ENCODE measurements at regions not wholly inside any gene's neighbourhood (a gene's known extent, or its start where the extent isn't known, plus 50 kb on each side); places are given as distances from the start of the nearest gene placed in this dataset.

- intact Hi-C loops (cut with DNase I): no loop called here
- no peak for TF ChIP-seq CTCF (IDR thresholded peaks at IDR 0.05)
- TF ChIP-seq EP300 (IDR thresholded peaks at IDR 0.05): no peak
- TF ChIP-seq POLR2A (IDR thresholded peaks at IDR 0.05; ENCODE audit: low read depth): no peak
- no peak for TF ChIP-seq POLR2AphosphoS5 (IDR thresholded peaks at IDR 0.05)
- Histone ChIP-seq H3K27me3 (peaks cover 0 to 45% (median 1%) of the 10 kb centered on the region in 4 donors), H3K4me3 (no peak overlapping the region), H3K4me1 (no peaks in the 10 kb centered on the region), H3K9me3 (no peaks in the 10 kb centered on the region), H3K27ac (replicated peaks in 1 of 4) (no peak overlapping the region), H3K36me3 (no peaks in the 10 kb centered on the region)
- WGBS: 59% methylated on average over 11 of the region's 11 CpGs
- DNase-seq (ENCODE audit: extremely low spot score): no peak
These were observed 206.5 kb upstream of the AJAP1 start for GRCh38 chr1:4447778-4448420.

GRCh38 chr1:4449972-4450371 is 204.4 kb upstream of the AJAP1 start:
- 78% methylated on average over 5 of the region's 5 CpGs for WGBS
- H3K4me1 ChIP-seq: no peaks in the 10 kb centered on the region
- peaks cover 0 to 33% (median 1%) of the 10 kb centered on the region in 4 donors for H3K27me3 ChIP-seq
- intact Hi-C loops (cut with DNase I): no loop called here
- DNase-seq (ENCODE audit: extremely low spot score): no peak
- no peak for TF ChIP-seq POLR2A (IDR thresholded peaks at IDR 0.05; ENCODE audit: low read depth)
- no peak for TF ChIP-seq EP300 (IDR thresholded peaks at IDR 0.05)
- TF ChIP-seq POLR2AphosphoS5 (IDR thresholded peaks at IDR 0.05): no peak
- TF ChIP-seq CTCF (IDR thresholded peaks at IDR 0.05): no peak
- no peak overlapping the region for H3K4me3 ChIP-seq
- no peaks in the 10 kb centered on the region for H3K9me3 ChIP-seq
- no peaks in the 10 kb centered on the region for H3K36me3 ChIP-seq
- H3K27ac ChIP-seq (replicated peaks in 1 of 4): no peak overlapping the region

- DNase-seq (ENCODE audit: extremely low spot score): no peak
- WGBS: 34% methylated on average over 1 of the region's 1 CpG
- intact Hi-C loops (cut with DNase I): no loop called here
- TF ChIP-seq POLR2AphosphoS5 (IDR thresholded peaks at IDR 0.05) (no peak), CTCF (IDR thresholded peaks at IDR 0.05) (no peak), EP300 (IDR thresholded peaks at IDR 0.05) (no peak), POLR2A (IDR thresholded peaks at IDR 0.05; ENCODE audit: low read depth) (no peak)
- no peaks in the 10 kb centered on the region for H3K4me1 ChIP-seq
- no peaks in the 10 kb centered on the region for H3K9me3 ChIP-seq
- no peaks in the 10 kb centered on the region for H3K36me3 ChIP-seq
- no peak overlapping the region for H3K4me3 ChIP-seq
- H3K27ac ChIP-seq (replicated peaks in 1 of 4): no peak overlapping the region
- H3K27me3 ChIP-seq: peaks cover 0 to 29% (median under 1%) of the 10 kb centered on the region in 4 donors
These were observed 201.7 kb upstream of the AJAP1 start for GRCh38 chr1:4452701-4453100.

- Histone ChIP-seq H3K27ac (replicated peaks in 1 of 4) (no peak overlapping the region), H3K9me3 (no peaks in the 10 kb centered on the region), H3K27me3 (no peaks in the 10 kb centered on the region), H3K36me3 (no peaks in the 10 kb centered on the region), H3K4me3 (no peak overlapping the region), H3K4me1 (no peaks in the 10 kb centered on the region)
- intact Hi-C loops (cut with DNase I): no loop called here
- 69% methylated on average over 5 of the region's 5 CpGs for WGBS
- TF ChIP-seq EP300 (IDR thresholded peaks at IDR 0.05) (no peak), POLR2AphosphoS5 (IDR thresholded peaks at IDR 0.05) (no peak), CTCF (IDR thresholded peaks at IDR 0.05) (no peak), POLR2A (IDR thresholded peaks at IDR 0.05; ENCODE audit: low read depth) (no peak)
- no peak for DNase-seq (ENCODE audit: extremely low spot score)
These were observed 194.4 kb upstream of the AJAP1 start for GRCh38 chr1:4460052-4460451.

- H3K27ac ChIP-seq (replicated peaks in 1 of 4): no peak overlapping the region
- WGBS: 71% methylated on average over 14 of the region's 14 CpGs
- intact Hi-C loops (cut with DNase I): no loop called here
- H3K4me3 ChIP-seq: no peak overlapping the region
- no peaks in the 10 kb centered on the region for H3K36me3 ChIP-seq
- H3K9me3 ChIP-seq: no peaks in the 10 kb centered on the region
- TF ChIP-seq POLR2A (IDR thresholded peaks at IDR 0.05; ENCODE audit: low read depth) (no peak), POLR2AphosphoS5 (IDR thresholded peaks at IDR 0.05) (no peak), CTCF (IDR thresholded peaks at IDR 0.05) (no peak), EP300 (IDR thresholded peaks at IDR 0.05) (no peak)
- no peaks in the 10 kb centered on the region for H3K27me3 ChIP-seq
- H3K4me1 ChIP-seq: no peaks in the 10 kb centered on the region
- DNase-seq (ENCODE audit: extremely low spot score): no peak
These were observed 193.8 kb upstream of the AJAP1 start for GRCh38 chr1:4460651-4461050.
